ENCODE measurements at regions not wholly inside any gene's neighbourhood (a gene's known extent, or its start where the extent isn't known, plus 50 kb on each side); places are given as distances from the start of the nearest gene placed in this dataset.
"Not testable (repeated sequence)": the region's sequence is repeated elsewhere in the genome, so short reads cannot be mapped to it uniquely, and the experiment has no call there.

DNA sequence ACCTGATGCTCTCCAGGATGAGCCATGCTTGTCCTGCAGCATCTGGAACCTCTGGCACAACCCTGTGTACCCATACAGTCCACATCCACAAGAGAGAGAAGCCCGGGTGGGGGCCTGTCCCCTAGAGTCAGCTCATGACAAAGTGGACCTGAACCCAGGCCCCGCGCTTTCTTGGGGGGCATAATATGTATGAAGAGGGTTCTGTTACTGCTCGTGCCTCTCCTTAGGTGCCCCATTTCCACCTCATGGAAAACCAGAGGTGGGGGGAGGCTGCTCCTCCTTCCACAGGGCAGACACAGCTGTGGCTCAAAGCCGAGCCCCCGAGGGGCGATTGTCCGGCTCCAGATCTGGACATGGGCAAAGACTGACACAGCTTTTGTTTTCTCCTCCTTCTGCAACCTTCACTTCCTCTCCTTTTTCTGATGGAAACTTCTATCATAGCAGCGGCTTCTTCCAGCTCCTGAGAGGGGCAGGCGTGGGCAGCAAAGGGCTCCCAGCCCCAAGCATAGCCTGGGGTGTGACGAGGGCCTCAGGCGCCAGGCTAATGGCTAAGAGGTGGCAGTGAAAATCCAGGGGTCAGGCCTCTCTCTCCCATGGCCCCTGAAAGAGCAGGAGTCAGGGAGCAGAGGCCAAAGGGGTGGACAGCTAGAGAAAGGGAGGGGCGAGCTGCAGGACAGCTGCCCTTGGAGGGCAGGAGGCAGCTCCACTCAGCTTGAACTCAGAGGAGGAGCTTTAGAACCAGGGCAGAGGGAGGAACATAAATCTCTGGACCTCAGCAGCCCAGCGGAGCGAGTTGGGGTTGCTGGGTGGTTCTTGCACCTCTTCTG, 155.5 kb downstream of the ZFP36L2 start:
- TF ChIP-seq, protein P1, sequence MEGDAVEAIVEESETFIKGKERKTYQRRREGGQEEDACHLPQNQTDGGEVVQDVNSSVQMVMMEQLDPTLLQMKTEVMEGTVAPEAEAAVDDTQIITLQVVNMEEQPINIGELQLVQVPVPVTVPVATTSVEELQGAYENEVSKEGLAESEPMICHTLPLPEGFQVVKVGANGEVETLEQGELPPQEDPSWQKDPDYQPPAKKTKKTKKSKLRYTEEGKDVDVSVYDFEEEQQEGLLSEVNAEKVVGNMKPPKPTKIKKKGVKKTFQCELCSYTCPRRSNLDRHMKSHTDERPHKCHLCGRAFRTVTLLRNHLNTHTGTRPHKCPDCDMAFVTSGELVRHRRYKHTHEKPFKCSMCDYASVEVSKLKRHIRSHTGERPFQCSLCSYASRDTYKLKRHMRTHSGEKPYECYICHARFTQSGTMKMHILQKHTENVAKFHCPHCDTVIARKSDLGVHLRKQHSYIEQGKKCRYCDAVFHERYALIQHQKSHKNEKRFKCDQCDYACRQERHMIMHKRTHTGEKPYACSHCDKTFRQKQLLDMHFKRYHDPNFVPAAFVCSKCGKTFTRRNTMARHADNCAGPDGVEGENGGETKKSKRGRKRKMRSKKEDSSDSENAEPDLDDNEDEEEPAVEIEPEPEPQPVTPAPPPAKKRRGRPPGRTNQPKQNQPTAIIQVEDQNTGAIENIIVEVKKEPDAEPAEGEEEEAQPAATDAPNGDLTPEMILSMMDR (IDR thresholded peaks at IDR 0.05; ENCODE audit: insufficient read depth, missing control alignments) = no peak
- DNase-seq (ENCODE audit: insufficient read length, low spot score) (no peak), FAIRE-seq (no peak)

GRCh38 chr2:43070030-43070429, 156.4 kb downstream of the ZFP36L2 start:
- no peak for FAIRE-seq

GRCh38 chr2:43068631-43069517, 157.5 kb downstream of the ZFP36L2 start:
- FAIRE-seq = no peak
- no peak for DNase-seq (ENCODE audit: insufficient read length, low spot score)
- TF ChIP-seq, protein P1 (IDR thresholded peaks at IDR 0.05; ENCODE audit: insufficient read depth, missing control alignments) = no peak

More at GRCh38 chr2:43070030-43070429, 156.4 kb downstream of the ZFP36L2 start:
- TF ChIP-seq, protein P1 (IDR thresholded peaks at IDR 0.05; ENCODE audit: insufficient read depth, missing control alignments) = no peak
- no peak for DNase-seq (ENCODE audit: insufficient read length, low spot score)

DNA sequence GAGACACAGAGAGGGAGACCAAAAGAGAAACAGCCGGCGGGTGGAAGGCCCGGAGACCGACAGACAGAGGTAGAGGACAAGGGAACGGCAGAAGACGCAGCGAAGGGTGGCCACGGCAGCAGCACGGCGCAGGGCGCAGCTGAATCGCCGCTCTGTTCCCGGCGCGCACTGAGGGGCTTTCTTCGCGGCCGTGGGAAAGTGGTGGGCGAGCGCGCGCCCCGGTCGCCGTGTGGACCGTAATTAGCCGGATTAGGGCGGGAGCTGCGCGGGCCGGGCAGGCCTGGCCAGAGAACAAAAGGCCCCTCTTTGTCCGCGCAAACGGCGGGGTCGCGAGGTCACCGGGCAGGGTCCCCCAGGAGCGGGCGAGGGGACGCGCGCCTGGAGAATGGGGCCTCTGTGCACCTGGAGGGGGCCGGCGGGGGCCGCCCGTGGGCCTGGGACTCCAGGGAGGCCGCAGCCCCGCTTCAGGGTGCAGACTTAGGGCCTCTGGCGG, 158.3 kb downstream of the ZFP36L2 start:
- TF ChIP-seq, protein P1 (IDR thresholded peaks at IDR 0.05; ENCODE audit: insufficient read depth, missing control alignments) = no peak
- DNase-seq (ENCODE audit: insufficient read length, low spot score) = no peak
- no peak for FAIRE-seq

DNA sequence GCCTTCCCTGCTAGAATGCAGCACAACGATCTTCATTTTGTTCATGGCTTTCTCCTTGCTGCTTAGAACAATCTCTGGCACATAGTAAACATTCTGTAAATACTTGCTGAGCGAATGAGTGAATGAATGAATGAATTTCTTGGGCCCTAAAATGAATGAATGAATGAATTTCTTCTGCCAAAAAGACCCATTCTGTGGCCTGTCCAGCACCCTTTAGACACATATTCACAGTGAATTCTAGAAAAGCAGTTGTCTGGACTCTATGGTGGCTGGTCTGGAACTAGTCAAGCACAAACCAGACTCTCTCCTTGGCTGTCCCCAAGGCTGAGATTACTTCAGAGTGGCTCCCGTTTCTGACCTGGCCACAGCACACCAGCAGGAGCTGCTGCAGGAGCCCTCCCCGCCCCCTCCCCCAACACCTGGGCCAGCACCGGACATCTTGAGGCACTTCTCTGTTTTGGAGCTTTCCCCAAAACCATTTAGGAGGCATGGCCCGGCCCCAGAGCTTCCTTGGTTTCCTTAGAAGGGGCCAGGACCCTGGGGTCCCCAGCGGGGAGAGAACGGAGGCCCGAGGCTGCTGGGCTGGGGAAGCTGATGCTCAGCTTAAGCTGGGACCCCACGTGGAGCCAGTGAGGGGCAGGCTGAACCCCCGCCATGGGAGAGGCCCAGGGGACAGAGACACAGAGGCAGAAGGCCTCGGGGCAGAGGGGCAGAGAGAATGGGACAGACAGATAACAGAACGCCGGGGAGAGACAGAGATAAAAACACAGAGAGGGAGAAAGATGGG, 159.0 kb downstream of the ZFP36L2 start:
- DNase-seq (ENCODE audit: insufficient read length, low spot score) (no peak), FAIRE-seq (no peak)
- TF ChIP-seq, protein P1 (IDR thresholded peaks at IDR 0.05; ENCODE audit: insufficient read depth, missing control alignments) = no peak

- not testable (repeated sequence) for FAIRE-seq; DNase-seq (ENCODE audit: insufficient read length, low spot score)
These were observed 159.7 kb downstream of the ZFP36L2 start for GRCh38 chr2:43066541-43067253.
